A673 (cell line): ENCODE measurements at regions not wholly inside any gene's neighbourhood (a gene's known extent, or its start where the extent isn't known, plus 50 kb on each side); places are given as distances from the start of the nearest gene placed in this dataset.

Experiments
- BruUV-seq: library from RNA; stranded (reverse); fragments of 400-500 nt; replicated peaks from 2 replicates; lab custom pipeline; 2021; lab: Mats Ljungman, UMichigan
- CTCF ChIA-PET: fragments of 300-600 bp; sonication (Branson Sonifier 250); formaldehyde crosslinking; loops from one replicate; lab custom pipeline; 2022; ENCODE audit warnings: antibody characterized with exemption; lab: Charles Lee
- POLR2A ChIA-PET: fragments of 300-600 bp; sonication (Branson Sonifier 250); formaldehyde crosslinking; loops from one replicate; lab custom pipeline; 2022; ENCODE audit warnings: antibody characterized with exemption; ENCODE audit not compliant: low non-redundant PET; lab: Charles Lee
- DNase-seq: peaks from one replicate; pipeline ENCODE4 v3.0.0-alpha.2; 2015; ENCODE audit warnings: low spot score
- H3K27ac ChIP-seq: fragments of 200-600 bp; sonication (generic); 2 replicates; pipeline ENCODE4 v1.5.1; 2016; ENCODE audit warnings: mixed run types, low read depth, mild to moderate bottlenecking, mixed read lengths, antibody characterized with exemption, low read length; ENCODE audit not compliant: poor library complexity, severe bottlenecking
- H3K27me3 ChIP-seq: fragments of 200-600 bp; sonication (generic); replicated peaks from 2 replicates; pipeline ENCODE4 v1.6.1; 2017; ENCODE audit warnings: mixed run types, low read depth, mild to moderate bottlenecking, mixed read lengths, antibody characterized with exemption, low read length; ENCODE audit not compliant: insufficient read depth, poor library complexity
- H3K36me3 ChIP-seq: fragments of 200-600 bp; sonication (generic); 2 replicates; pipeline ENCODE4 v1.6.1; 2016; ENCODE audit warnings: mixed run types, mild to moderate bottlenecking, mixed read lengths, antibody characterized with exemption, low read length; ENCODE audit not compliant: insufficient read depth, poor library complexity, severe bottlenecking
- H3K4me1 ChIP-seq: fragments of 200-600 bp; sonication (generic); 2 replicates; pipeline ENCODE4 v1.6.1; 2017; ENCODE audit warnings: mixed run types, mild to moderate bottlenecking, mixed read lengths, antibody characterized with exemption, low read length; ENCODE audit not compliant: insufficient read depth, poor library complexity, severe bottlenecking
- H3K4me3 ChIP-seq: fragments of 200-600 bp; sonication (generic); 2 replicates; pipeline ENCODE4 v1.5.1; 2016; ENCODE audit warnings: low read depth, mixed run types, mild to moderate bottlenecking, mixed read lengths, low read length; ENCODE audit not compliant: poor library complexity, severe bottlenecking
- H3K9me3 ChIP-seq: fragments of 200-600 bp; sonication (generic); 2 replicates; pipeline ENCODE4 v1.6.1; 2016; ENCODE audit warnings: mixed run types, low read depth, mild to moderate bottlenecking, mixed read lengths, antibody characterized with exemption, low read length; ENCODE audit not compliant: poor library complexity, severe bottlenecking
- EZH2 ChIP-seq: fragments of 200-600 bp; sonication (generic); IDR thresholded peaks from 2 replicates; pipeline ENCODE4 v1.6.1; 2017; ENCODE audit warnings: borderline replicate concordance, low read depth, mild to moderate bottlenecking, mixed read lengths, antibody characterized with exemption, low read length; ENCODE audit not compliant: poor library complexity, severe bottlenecking
- intact Hi-C: fragments of 100-400 bp; cut with micrococcal nuclease; formaldehyde crosslinking; loops from one replicate; pipeline ENCODE4 v1.10.0; 2022; ENCODE audit not compliant: unreplicated experiment
- TF ChIP-seq, protein P1 (sequence below): fragments of 300-800, 200-600 bp; sonication (generic); conservative IDR thresholded peaks from 2 replicates; pipeline ENCODE4 v1.5.1; 2017; ENCODE audit warnings: low read depth, mild to moderate bottlenecking, antibody characterized with exemption, low read length, moderate library complexity, mixed read lengths

DNA sequence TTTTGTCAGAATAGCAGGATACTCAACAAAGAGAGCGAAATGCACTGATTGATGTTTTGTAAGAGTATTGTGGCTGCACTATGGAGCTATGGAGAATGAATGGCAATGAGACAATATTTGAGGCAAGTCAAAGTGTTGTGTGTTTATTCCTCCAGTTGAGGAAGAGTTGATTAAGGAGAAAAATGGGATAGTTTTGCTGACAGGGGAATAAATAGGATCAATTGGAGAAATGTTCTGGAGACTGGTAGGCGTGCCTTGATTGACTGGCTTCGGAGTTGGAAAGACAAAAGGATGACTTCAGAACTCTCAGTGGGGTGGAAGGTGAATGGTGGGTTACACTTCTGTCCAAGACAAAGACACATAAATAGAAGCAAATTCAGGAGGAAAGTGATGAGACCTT, 1254.9 kb upstream of the TMEM132C start:
- no peak overlapping the region for H3K27ac ChIP-seq
- no peak for TF ChIP-seq EZH2
- TF ChIP-seq, protein P1, sequence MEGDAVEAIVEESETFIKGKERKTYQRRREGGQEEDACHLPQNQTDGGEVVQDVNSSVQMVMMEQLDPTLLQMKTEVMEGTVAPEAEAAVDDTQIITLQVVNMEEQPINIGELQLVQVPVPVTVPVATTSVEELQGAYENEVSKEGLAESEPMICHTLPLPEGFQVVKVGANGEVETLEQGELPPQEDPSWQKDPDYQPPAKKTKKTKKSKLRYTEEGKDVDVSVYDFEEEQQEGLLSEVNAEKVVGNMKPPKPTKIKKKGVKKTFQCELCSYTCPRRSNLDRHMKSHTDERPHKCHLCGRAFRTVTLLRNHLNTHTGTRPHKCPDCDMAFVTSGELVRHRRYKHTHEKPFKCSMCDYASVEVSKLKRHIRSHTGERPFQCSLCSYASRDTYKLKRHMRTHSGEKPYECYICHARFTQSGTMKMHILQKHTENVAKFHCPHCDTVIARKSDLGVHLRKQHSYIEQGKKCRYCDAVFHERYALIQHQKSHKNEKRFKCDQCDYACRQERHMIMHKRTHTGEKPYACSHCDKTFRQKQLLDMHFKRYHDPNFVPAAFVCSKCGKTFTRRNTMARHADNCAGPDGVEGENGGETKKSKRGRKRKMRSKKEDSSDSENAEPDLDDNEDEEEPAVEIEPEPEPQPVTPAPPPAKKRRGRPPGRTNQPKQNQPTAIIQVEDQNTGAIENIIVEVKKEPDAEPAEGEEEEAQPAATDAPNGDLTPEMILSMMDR = no peak
- H3K4me3 ChIP-seq = no peak overlapping the region
- intact Hi-C loops = no loop called here
- no peaks in the 10 kb centered on the region for H3K27me3 ChIP-seq
- ChIA-PET POLR2A (no interaction called here), CTCF (no interaction called here)
- no peaks in the 10 kb centered on the region for H3K4me1 ChIP-seq
- BruUV-seq = no TSS peak
- H3K9me3 ChIP-seq = no peaks in the 10 kb centered on the region
- H3K36me3 ChIP-seq = no peaks in the 10 kb centered on the region
- no peak for DNase-seq

DNA sequence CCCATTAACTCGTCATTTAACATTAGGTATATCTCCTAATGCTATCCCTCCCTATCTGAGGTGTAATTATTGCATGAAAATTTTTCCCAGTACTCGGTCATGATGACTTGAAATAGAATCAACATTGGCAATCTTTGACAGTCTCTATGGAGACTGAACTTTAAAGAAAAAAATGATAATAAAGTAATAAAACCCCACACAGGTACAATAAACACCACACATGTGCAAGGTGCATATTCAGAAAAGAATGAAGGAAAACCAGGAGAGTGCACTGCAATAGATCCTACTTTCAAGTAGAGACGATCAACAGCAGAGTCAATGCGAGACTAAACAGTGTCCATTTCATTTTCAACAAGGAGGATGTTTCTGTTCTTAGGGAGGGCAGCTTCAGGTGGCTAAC, 1253.8 kb upstream of the TMEM132C start:
- no TSS peak for BruUV-seq
- no peaks in the 10 kb centered on the region for H3K36me3 ChIP-seq
- TF ChIP-seq, protein P1 = no peak
- TF ChIP-seq EZH2 = no peak
- ChIA-PET CTCF (no interaction called here), POLR2A (no interaction called here)
- no peaks in the 10 kb centered on the region for H3K27me3 ChIP-seq
- intact Hi-C loops = no loop called here
- no peak overlapping the region for H3K4me3 ChIP-seq
- no peaks in the 10 kb centered on the region for H3K9me3 ChIP-seq
- no peaks in the 10 kb centered on the region for H3K4me1 ChIP-seq
- no peak overlapping the region for H3K27ac ChIP-seq
- DNase-seq = no peak

DNA sequence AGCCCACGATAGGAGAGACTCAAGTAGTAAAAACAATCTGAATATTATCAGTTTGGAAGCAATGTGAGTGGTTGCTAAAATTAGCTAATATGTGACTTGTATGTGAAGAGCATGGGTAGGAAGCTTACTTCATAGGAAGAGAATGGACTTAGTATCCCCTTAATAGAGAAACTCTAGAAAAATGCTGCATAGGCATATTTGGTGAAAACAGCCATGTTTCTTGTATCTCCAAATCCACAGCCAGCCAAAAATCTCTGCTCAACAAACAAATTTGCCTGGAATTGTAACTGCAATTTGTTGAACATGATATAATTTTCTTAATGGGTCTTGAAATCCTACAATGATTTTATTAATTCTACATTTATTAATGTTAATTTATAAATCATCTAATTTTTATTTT, 1252.9 kb upstream of the TMEM132C start:
- BruUV-seq = no TSS peak

More for the DNA sequence above, 1252.9 kb upstream of the TMEM132C start:
- Histone ChIP-seq H3K4me3 (no peak overlapping the region), H3K4me1 (no peaks in the 10 kb centered on the region), H3K36me3 (no peaks in the 10 kb centered on the region), H3K9me3 (no peaks in the 10 kb centered on the region), H3K27me3 (no peaks in the 10 kb centered on the region), H3K27ac (no peak overlapping the region)
- no peak for DNase-seq
- ChIA-PET POLR2A (no interaction called here), CTCF (no interaction called here)
- intact Hi-C loops = no loop called here
- TF ChIP-seq, protein P1 = no peak
- TF ChIP-seq EZH2 = no peak
